NT2/D1 (cell line): ENCODE measurements at regions not wholly inside any gene's neighbourhood (a gene's known extent, or its start where the extent isn't known, plus 50 kb on each side); places are given as distances from the start of the nearest gene placed in this dataset.

Experiments
- DNase-seq: peaks from one replicate; pipeline ENCODE4 v3.0.0-alpha.2; 2011; ENCODE audit warnings: low read depth, low spot score
- H3K27me3 ChIP-seq: 2 replicates; pipeline ENCODE4 v1.6.0; 2011; ENCODE audit warnings: mild to moderate bottlenecking; ENCODE audit not compliant: insufficient read length, insufficient read depth
- H3K36me3 ChIP-seq: 2 replicates; pipeline ENCODE4 v1.6.1; 2011; ENCODE audit warnings: mild to moderate bottlenecking, low read length, mixed read lengths; ENCODE audit not compliant: insufficient read depth, insufficient read length
- H3K4me1 ChIP-seq: 2 replicates; pipeline ENCODE4 v1.5.1; 2011; ENCODE audit not compliant: insufficient read depth, insufficient read length
- H3K4me3 ChIP-seq: 2 replicates; pipeline ENCODE4 v1.5.1; 2011; ENCODE audit warnings: low read depth; ENCODE audit not compliant: insufficient read length
- H3K9ac ChIP-seq: 2 replicates; pipeline ENCODE4 v1.6.0; 2011; ENCODE audit warnings: low read depth; ENCODE audit not compliant: insufficient read length
- H3K9me3 ChIP-seq: 2 replicates; pipeline ENCODE4 v1.5.1; 2011; ENCODE audit warnings: mild to moderate bottlenecking, low read length; ENCODE audit not compliant: insufficient read depth
- SUZ12 ChIP-seq: IDR thresholded peaks from 2 replicates; pipeline ENCODE4 v1.6.1; 2011; ENCODE audit not compliant: insufficient read length, insufficient read depth; ENCODE audit errors: extremely low read depth
- YY1 ChIP-seq: IDR thresholded peaks from 2 replicates; pipeline ENCODE4 v1.6.1; 2011; ENCODE audit not compliant: insufficient read length, insufficient read depth
- ZNF274 ChIP-seq: IDR thresholded peaks from 2 replicates; pipeline ENCODE4 v1.6.1; 2011; ENCODE audit warnings: mild to moderate bottlenecking, low read depth, low read length

GRCh38 chr11:131073167-131073566 lies 156.9 kb upstream of the SNX19 start:
- no peaks in the 10 kb centered on the region for H3K27me3 ChIP-seq
- DNase-seq, result no peak

GRCh38 chr11:131074573-131074972 lies 158.3 kb upstream of the SNX19 start:
- no peaks in the 10 kb centered on the region for H3K27me3 ChIP-seq
- DNase-seq, result no peak

More at GRCh38 chr11:131073167-131073566, 156.9 kb upstream of the SNX19 start:
- no peaks in the 10 kb centered on the region; the same call in 1 of the 2 replicates for H3K9me3 ChIP-seq
- no peak overlapping the region for H3K9ac ChIP-seq
- no peaks in the 10 kb centered on the region for H3K4me1 ChIP-seq
- no peak overlapping the region for H3K4me3 ChIP-seq
- no peaks in the 10 kb centered on the region for H3K36me3 ChIP-seq
- TF ChIP-seq ZNF274 (no peak), YY1 (no peak), SUZ12 (no peak)

GRCh38 chr11:131077340-131077739 lies 161.1 kb upstream of the SNX19 start:
- no peak overlapping the region for H3K4me3 ChIP-seq
- no peak overlapping the region for H3K9ac ChIP-seq
- no peaks in the 10 kb centered on the region for H3K36me3 ChIP-seq
- no peaks in the 10 kb centered on the region for H3K9me3 ChIP-seq
- H3K4me1 ChIP-seq, result no peaks in the 10 kb centered on the region
- no peak for TF ChIP-seq SUZ12
- TF ChIP-seq YY1, result no peak
- TF ChIP-seq ZNF274, result no peak
- DNase-seq, result no peak
- no peaks in the 10 kb centered on the region for H3K27me3 ChIP-seq

More at GRCh38 chr11:131074573-131074972, 158.3 kb upstream of the SNX19 start:
- no peaks in the 10 kb centered on the region; the same call in 1 of the 2 replicates for H3K9me3 ChIP-seq
- no peak overlapping the region for H3K4me3 ChIP-seq
- no peaks in the 10 kb centered on the region for H3K36me3 ChIP-seq
- TF ChIP-seq ZNF274 (no peak), YY1 (no peak), SUZ12 (no peak)
- H3K9ac ChIP-seq, result no peak overlapping the region
- no peaks in the 10 kb centered on the region for H3K4me1 ChIP-seq

GRCh38 chr11:131079036-131079435 lies 162.8 kb upstream of the SNX19 start:
- Histone ChIP-seq H3K9me3 (no peaks in the 10 kb centered on the region), H3K4me1 (no peaks in the 10 kb centered on the region), H3K4me3 (no peak overlapping the region), H3K27me3 (no peaks in the 10 kb centered on the region), H3K9ac (no peak overlapping the region), H3K36me3 (no peaks in the 10 kb centered on the region)
- TF ChIP-seq YY1 (no peak), SUZ12 (no peak), ZNF274 (no peak)
- no peak for DNase-seq

DNA sequence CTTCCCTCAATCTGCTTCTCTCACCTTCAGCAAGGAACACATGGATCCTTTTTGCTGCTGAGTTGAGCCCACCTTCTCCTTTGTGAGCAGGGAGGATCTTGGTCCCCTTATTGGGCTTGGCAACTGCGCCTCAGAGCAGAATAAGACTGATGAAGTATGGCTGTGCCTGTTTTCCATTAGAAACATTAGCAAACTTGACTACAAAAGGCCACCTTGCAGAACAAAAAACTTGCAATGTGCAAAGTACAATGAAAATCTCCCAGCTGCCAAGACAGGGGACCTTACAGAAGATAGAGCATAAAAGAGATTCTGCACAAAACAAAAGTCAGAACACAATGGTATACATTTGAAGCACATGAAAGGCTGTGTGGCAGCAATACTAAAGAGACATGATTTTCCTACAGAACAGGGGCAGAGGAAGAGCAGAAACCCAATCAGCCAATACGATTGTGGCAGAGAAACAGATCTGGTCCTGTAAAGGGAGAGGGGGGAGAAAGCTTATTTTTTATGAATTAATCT lies 173.5 kb upstream of the SNX19 start:
- Histone ChIP-seq H3K27me3 (no peaks in the 10 kb centered on the region), H3K36me3 (no peaks in the 10 kb centered on the region), H3K4me1 (no peaks in the 10 kb centered on the region), H3K9me3 (peaks cover 13% of the 10 kb centered on the region; the same call in 1 of the 2 replicates), H3K4me3 (no peak overlapping the region), H3K9ac (no peak overlapping the region)
- DNase-seq, result no peak
- no peak for TF ChIP-seq YY1
- no peak for TF ChIP-seq SUZ12
- no peak for TF ChIP-seq ZNF274

DNA sequence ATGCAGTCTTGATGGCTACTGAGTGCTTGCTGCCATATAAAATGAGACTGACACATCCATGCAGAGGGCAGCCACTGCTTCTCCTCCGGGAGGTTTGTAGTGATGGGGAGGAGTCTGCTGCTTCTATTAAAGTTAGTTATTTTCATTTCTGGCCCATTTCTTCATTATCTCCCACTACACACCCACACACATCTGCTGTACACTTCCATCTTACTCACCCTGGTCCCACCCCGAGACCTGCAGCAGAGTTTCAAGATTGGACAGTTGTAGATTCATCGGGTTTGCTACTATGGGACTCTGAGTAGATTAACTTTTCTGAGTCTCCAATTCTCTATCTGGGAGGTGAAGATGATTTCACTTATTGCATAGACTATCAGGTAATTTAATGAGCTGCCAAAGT lies 176.2 kb upstream of the SNX19 start:
- H3K9ac ChIP-seq, result no peak overlapping the region
- no peaks in the 10 kb centered on the region for H3K9me3 ChIP-seq
- no peak for DNase-seq
- H3K4me3 ChIP-seq, result no peak overlapping the region
- TF ChIP-seq SUZ12 (no peak), ZNF274 (no peak), YY1 (no peak)
- no peaks in the 10 kb centered on the region for H3K27me3 ChIP-seq
- H3K36me3 ChIP-seq, result no peaks in the 10 kb centered on the region
- H3K4me1 ChIP-seq, result no peaks in the 10 kb centered on the region

DNA sequence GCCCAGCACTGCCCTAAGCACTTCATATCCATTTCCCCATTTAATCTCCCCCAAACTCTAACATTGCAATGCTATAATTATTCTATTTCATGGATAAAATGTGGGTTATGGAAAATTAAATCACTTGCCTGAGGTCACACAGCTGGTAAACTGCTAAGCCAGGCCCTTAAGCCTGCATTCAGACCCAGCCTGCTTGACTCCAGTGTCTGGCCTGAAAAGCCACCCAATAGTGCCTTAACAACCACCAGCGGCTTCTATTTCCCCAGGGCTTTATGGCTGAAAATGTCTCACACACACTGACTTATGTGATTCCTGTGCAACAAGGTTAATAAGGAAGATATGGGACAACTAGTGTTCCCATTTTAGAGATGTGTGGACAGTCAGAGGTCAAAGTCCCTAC lies 178.5 kb upstream of the SNX19 start:
- no peak for DNase-seq
- Histone ChIP-seq H3K27me3 (no peaks in the 10 kb centered on the region), H3K9me3 (no peaks in the 10 kb centered on the region), H3K36me3 (no peaks in the 10 kb centered on the region), H3K4me3 (no peak overlapping the region), H3K4me1 (no peaks in the 10 kb centered on the region), H3K9ac (no peak overlapping the region)
- TF ChIP-seq SUZ12 (no peak), YY1 (no peak), ZNF274 (no peak)
